Stomach (tissue), 4 donors: ENCODE measurements at regions not wholly inside any gene's neighbourhood (a gene's known extent, or its start where the extent isn't known, plus 50 kb on each side); places are given as distances from the start of the nearest gene placed in this dataset.

Experiments used
- CTCF ChIP-seq, 7 experiments: fragments of 450-650 bp in 4 of 7; fragments of 200-600 bp in 3 of 7; sonication (generic) in 3 of 7; IDR thresholded peaks; one replicate each; pipeline ENCODE4 v1.5.1; 2016 to 2019; ENCODE audit warnings: antibody characterized with exemption in 7 of 7, control low read depth in 2 of 7, mild to moderate bottlenecking in 1 of 7
- EP300 ChIP-seq: sonication (generic); formaldehyde crosslinking; IDR thresholded peaks from one replicate; pipeline ENCODE4 v1.6.1; 2017; ENCODE audit warnings: antibody characterized with exemption
- POLR2A ChIP-seq, 4 donors: fragments of 450-650 bp; IDR thresholded peaks; one replicate each; pipeline ENCODE4 v1.6.1; 2016; ENCODE audit warnings: antibody characterized with exemption in 4 of 4, control low read depth in 2 of 4, mild to moderate bottlenecking in 1 of 4, moderate library complexity in 1 of 4
- POLR2AphosphoS5 ChIP-seq, 3 donors: sonication (generic); formaldehyde crosslinking; IDR thresholded peaks; one replicate each; pipeline ENCODE4 v1.6.1; 2016; ENCODE audit warnings: antibody characterized with exemption in 3 of 3

- TF ChIP-seq POLR2A (IDR thresholded peaks at IDR 0.05) (no peak), CTCF (IDR thresholded peaks at IDR 0.05) (no peak), EP300 (no peak), POLR2AphosphoS5 (IDR thresholded peaks at IDR 0.05) (no peak)
Observed at GRCh38 chr5:153224651-153225050, 265.8 kb upstream of the GRIA1 start.
